Non-pigmented ciliary epithelial cell (primary cell): ENCODE measurements at regions not wholly inside any gene's neighbourhood (a gene's known extent, or its start where the extent isn't known, plus 50 kb on each side); places are given as distances from the start of the nearest gene placed in this dataset.

Experiments
- DNase-seq: peaks from one replicate; pipeline ENCODE4 v3.0.0-alpha.2; 2010; ENCODE audit warnings: low read depth

GRCh38 chr9:79014929-79015699 is 556.7 kb upstream of the TLE4 start:
- no peak for DNase-seq

GRCh38 chr9:79015951-79016350 is 555.8 kb upstream of the TLE4 start:
- DNase-seq, result no peak

GRCh38 chr9:79020276-79020675 is 551.5 kb upstream of the TLE4 start:
- no peak for DNase-seq

GRCh38 chr9:79021084-79021483 is 550.7 kb upstream of the TLE4 start:
- no peak for DNase-seq

- DNase-seq, result peak; percentile 87
Measured at GRCh38 chr9:79023134-79023580, 548.6 kb upstream of the TLE4 start.

- DNase-seq, result no peak
Measured at GRCh38 chr9:79026316-79026715, 545.4 kb upstream of the TLE4 start.

- no peak for DNase-seq
Measured at GRCh38 chr9:79028101-79028500, 543.7 kb upstream of the TLE4 start.

- DNase-seq, result no peak
Measured at GRCh38 chr9:79034583-79034982, 537.2 kb upstream of the TLE4 start.

- DNase-seq, result no peak
Measured at GRCh38 chr9:79037338-79037737, 534.4 kb upstream of the TLE4 start.

- no peak for DNase-seq
Measured at GRCh38 chr9:79040671-79041070, 531.1 kb upstream of the TLE4 start.

- no peak for DNase-seq
Measured at GRCh38 chr9:79041266-79041665, 530.5 kb upstream of the TLE4 start.

GRCh38 chr9:79043916-79044315 is 527.8 kb upstream of the TLE4 start:
- no peak for DNase-seq

- DNase-seq, result no peak
Measured at GRCh38 chr9:79046401-79046800, 525.4 kb upstream of the TLE4 start.

GRCh38 chr9:79049371-79049770 is 522.4 kb upstream of the TLE4 start:
- DNase-seq, result no peak

- no peak for DNase-seq
Measured at GRCh38 chr9:79053598-79053997, 518.2 kb upstream of the TLE4 start.

GRCh38 chr9:79054500-79054899 is 517.3 kb upstream of the TLE4 start:
- peak; percentile 19 for DNase-seq

GRCh38 chr9:79056041-79056440 is 515.7 kb upstream of the TLE4 start:
- no peak for DNase-seq

- no peak for DNase-seq
Measured at GRCh38 chr9:79057576-79057975, 514.2 kb upstream of the TLE4 start.

GRCh38 chr9:79060766-79061165 is 511.0 kb upstream of the TLE4 start:
- DNase-seq, result no peak

GRCh38 chr9:79061752-79062616 is 509.8 kb upstream of the TLE4 start:
- DNase-seq, result no peak

- DNase-seq, result no peak
Measured at GRCh38 chr9:79073201-79073600, 498.6 kb upstream of the TLE4 start.

- DNase-seq, result no peak
Measured at GRCh38 chr9:79080536-79080935, 491.2 kb upstream of the TLE4 start.

GRCh38 chr9:79083621-79084020 is 488.1 kb upstream of the TLE4 start:
- no peak for DNase-seq
